ENCODE measurements at regions not wholly inside any gene's neighbourhood (a gene's known extent, or its start where the extent isn't known, plus 50 kb on each side); places are given as distances from the start of the nearest gene placed in this dataset.

DNA sequence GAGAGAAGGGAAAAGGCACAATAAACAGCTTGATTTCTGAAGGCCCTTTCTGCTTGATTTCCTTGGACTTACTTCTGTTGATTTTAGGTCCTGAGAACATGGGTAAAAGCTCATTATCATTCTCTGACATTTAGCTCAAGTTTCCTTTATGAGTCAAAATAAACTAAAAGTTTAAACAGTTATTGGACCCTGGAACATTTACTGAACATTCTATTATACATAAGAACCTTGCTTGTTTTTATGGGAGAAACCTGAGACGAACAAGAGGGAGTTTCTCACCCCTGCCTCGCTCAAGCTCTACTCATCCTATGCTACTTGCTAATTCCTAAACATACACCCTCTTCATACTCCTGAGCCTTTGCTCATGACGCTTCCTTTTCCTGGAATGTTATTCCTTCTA, 538.3 kb upstream of the PKN2 start:
- H3K4me1 ChIP-seq (ENCODE audit: insufficient read depth, low read length, severe bottlenecking) = no peaks in the 10 kb centered on the region
- TF ChIP-seq EZH2 (IDR thresholded peaks at IDR 0.05; ENCODE audit: borderline replicate concordance, low read length) = no peak
- TF ChIP-seq CTCF (IDR thresholded peaks at IDR 0.05; ENCODE audit: low read length) = no peak
- no peaks in the 10 kb centered on the region for H4K20me1 ChIP-seq (ENCODE audit: insufficient read depth, low read length)
- H2AFZ ChIP-seq (ENCODE audit: low read length) = no peak overlapping the region
- H3K27me3 ChIP-seq (ENCODE audit: insufficient read depth, low read length) = no peaks in the 10 kb centered on the region
- H3K4me2 ChIP-seq (ENCODE audit: low read length) = no peak overlapping the region
- no peaks in the 10 kb centered on the region for H3K9me2 ChIP-seq (ENCODE audit: low read depth, low read length)
- H3K9me3 ChIP-seq (ENCODE audit: low read length) = no peaks in the 10 kb centered on the region
- H3K36me3 ChIP-seq (ENCODE audit: insufficient read depth, low read length) = no peaks in the 10 kb centered on the region
- no peaks in the 10 kb centered on the region for H3F3A ChIP-seq (ENCODE audit: insufficient read depth, low read length)
- H3K9ac ChIP-seq (ENCODE audit: low read length) = no peak overlapping the region
- no peak overlapping the region for H3K27ac ChIP-seq (ENCODE audit: low read depth, low read length, poor library complexity, severe bottlenecking)
- no peak overlapping the region for H3K4me3 ChIP-seq (ENCODE audit: low read depth, low read length, poor library complexity, severe bottlenecking)
- H3K79me2 ChIP-seq (ENCODE audit: insufficient read depth, low read length) = no peaks in the 10 kb centered on the region

- Histone ChIP-seq H3K27ac (ENCODE audit: low read depth, low read length, poor library complexity, severe bottlenecking) (no peak overlapping the region), H3K36me3 (ENCODE audit: insufficient read depth, low read length) (no peaks in the 10 kb centered on the region), H3K9ac (ENCODE audit: low read length) (no peak overlapping the region), H2AFZ (ENCODE audit: low read length) (no peak overlapping the region), H3K4me1 (ENCODE audit: insufficient read depth, low read length, severe bottlenecking) (no peaks in the 10 kb centered on the region), H3F3A (ENCODE audit: insufficient read depth, low read length) (no peaks in the 10 kb centered on the region), H3K4me2 (ENCODE audit: low read length) (no peak overlapping the region), H3K27me3 (ENCODE audit: insufficient read depth, low read length) (no peaks in the 10 kb centered on the region), H3K4me3 (ENCODE audit: low read depth, low read length, poor library complexity, severe bottlenecking) (no peak overlapping the region), H3K9me2 (ENCODE audit: low read depth, low read length) (no peaks in the 10 kb centered on the region), H3K79me2 (ENCODE audit: insufficient read depth, low read length) (no peaks in the 10 kb centered on the region), H3K9me3 (ENCODE audit: low read length) (no peaks in the 10 kb centered on the region), H4K20me1 (ENCODE audit: insufficient read depth, low read length) (no peaks in the 10 kb centered on the region)
- TF ChIP-seq CTCF (IDR thresholded peaks at IDR 0.05; ENCODE audit: low read length) (no peak), EZH2 (IDR thresholded peaks at IDR 0.05; ENCODE audit: borderline replicate concordance, low read length) (no peak)
Measured at GRCh38 chr1:88149686-88150085, 534.4 kb upstream of the PKN2 start.

- TF ChIP-seq CTCF (IDR thresholded peaks at IDR 0.05; ENCODE audit: low read length) (no peak), EZH2 (IDR thresholded peaks at IDR 0.05; ENCODE audit: borderline replicate concordance, low read length) (no peak)
- Histone ChIP-seq H2AFZ (ENCODE audit: low read length) (no peak overlapping the region), H3K4me3 (ENCODE audit: low read depth, low read length, poor library complexity, severe bottlenecking) (no peak overlapping the region)
Measured at GRCh38 chr1:88150330-88150729, 533.7 kb upstream of the PKN2 start.

More at GRCh38 chr1:88150330-88150729, 533.7 kb upstream of the PKN2 start:
- Histone ChIP-seq H3K27ac (ENCODE audit: low read depth, low read length, poor library complexity, severe bottlenecking) (no peak overlapping the region), H3F3A (ENCODE audit: insufficient read depth, low read length) (no peaks in the 10 kb centered on the region), H3K9me2 (ENCODE audit: low read depth, low read length) (no peaks in the 10 kb centered on the region), H3K4me1 (ENCODE audit: insufficient read depth, low read length, severe bottlenecking) (no peaks in the 10 kb centered on the region), H3K9ac (ENCODE audit: low read length) (no peak overlapping the region), H3K9me3 (ENCODE audit: low read length) (no peaks in the 10 kb centered on the region), H3K36me3 (ENCODE audit: insufficient read depth, low read length) (no peaks in the 10 kb centered on the region), H3K79me2 (ENCODE audit: insufficient read depth, low read length) (no peaks in the 10 kb centered on the region), H3K27me3 (ENCODE audit: insufficient read depth, low read length) (no peaks in the 10 kb centered on the region), H3K4me2 (ENCODE audit: low read length) (no peak overlapping the region), H4K20me1 (ENCODE audit: insufficient read depth, low read length) (no peaks in the 10 kb centered on the region)

Measured in OCI-LY1 (cell line).